GM12878 (cell line): ENCODE measurements at regions not wholly inside any gene's neighbourhood (a gene's known extent, or its start where the extent isn't known, plus 50 kb on each side); places are given as distances from the start of the nearest gene placed in this dataset.

Experiments
- ATAC-seq: fragments of 200-7000 bp; cut with Tn5 transposase; 3 replicates; pipeline ENCODE4 v1.9.1; 2020; ENCODE audit warnings: mild to moderate bottlenecking, moderate library complexity
- BruUV-seq: library from RNA; stranded (reverse); fragments of 400-500 nt; replicated peaks from 2 replicates; lab custom pipeline; 2021; lab: Mats Ljungman, UMichigan
- CTCF ChIA-PET: fragments of 300-600 bp; sonication (Branson Sonifier 250); formaldehyde crosslinking; extraction: SDS; loops from one replicate; lab custom pipeline; 2021; ENCODE audit warnings: inconsistent platforms; lab: Yijun Ruan, JAX
- POLR2A ChIA-PET: fragments of 350-600 bp; formaldehyde crosslinking; extraction: SDS; loops from one replicate; lab custom pipeline; 2021; ENCODE audit warnings: inconsistent platforms; lab: Charles Lee
- RAD21 ChIA-PET: fragments of 300-600 bp; sonication (Branson Sonifier 250); formaldehyde crosslinking; loops from one replicate; lab custom pipeline; 2023; ENCODE audit warnings: antibody characterized with exemption; ENCODE audit not compliant: unreplicated experiment; lab: Charles Lee
- SMC1A ChIA-PET: fragments of 300-600 bp; sonication (Branson Sonifier 250); formaldehyde crosslinking; loops from one replicate; lab custom pipeline; 2023; ENCODE audit not compliant: unreplicated experiment, uncharacterized antibody; lab: Charles Lee
- DNase-seq: peaks from one replicate; pipeline ENCODE4 v3.0.0-alpha.2; 2011; ENCODE audit warnings: low read depth, low spot score
- FAIRE-seq: peaks from 3 replicates; lab custom pipeline; 2011; peaks lifted over from hg19 to GRCh38; lab: Jason Lieb, UNC
- H2AFZ ChIP-seq: 2 replicates; pipeline ENCODE4 v1.6.0; 2011; ENCODE audit warnings: low read depth, low read length, control low read depth; ENCODE audit not compliant: control insufficient read depth
- H3K27ac ChIP-seq: 2 replicates; pipeline ENCODE4 v1.5.1; 2011; ENCODE audit warnings: control low read depth; ENCODE audit not compliant: control insufficient read depth, insufficient read depth
- H3K27me3 ChIP-seq, 2 experiments: replicated peaks in 1 of 2; 2 replicates each; pipeline versions ENCODE4 v1.6.0 to v1.6.1; 2011; ENCODE audit warnings: low read length in 1 of 2; ENCODE audit not compliant: control insufficient read depth in 2 of 2, insufficient read depth in 2 of 2
- H3K36me3 ChIP-seq, 2 experiments: 2 replicates each; pipeline ENCODE4 v1.5.1; 2011; ENCODE audit warnings: low read length in 1 of 2; ENCODE audit not compliant: control insufficient read depth in 2 of 2, insufficient read depth in 2 of 2
- H3K4me1 ChIP-seq: 2 replicates; pipeline ENCODE4 v1.6.1; 2011; ENCODE audit warnings: mild to moderate bottlenecking, low read length, moderate library complexity, mixed read lengths; ENCODE audit not compliant: control insufficient read depth, insufficient read depth
- H3K4me2 ChIP-seq: 2 replicates; pipeline ENCODE4 v1.6.0; 2011; ENCODE audit warnings: control low read depth; ENCODE audit not compliant: control insufficient read depth, insufficient read depth
- H3K4me3 ChIP-seq: fragments of 200-600 bp; sonication (generic); 2 replicates; pipeline ENCODE4 v1.5.1; 2016
- H3K79me2 ChIP-seq: 2 replicates; pipeline ENCODE4 v1.6.0; 2011; ENCODE audit warnings: low read length; ENCODE audit not compliant: control insufficient read depth, insufficient read depth
- H3K9ac ChIP-seq: 2 replicates; pipeline ENCODE4 v1.8.0; 2011; ENCODE audit warnings: low read length, control low read depth, mixed read lengths; ENCODE audit not compliant: control insufficient read depth, insufficient read depth
- H3K9me3 ChIP-seq: replicated peaks from 3 replicates; pipeline ENCODE4 v1.5.1; 2011; ENCODE audit warnings: mild to moderate bottlenecking, low read length; ENCODE audit not compliant: control insufficient read depth, insufficient read depth
- H4K20me1 ChIP-seq: 2 replicates; pipeline ENCODE4 v1.6.0; 2011; ENCODE audit not compliant: control insufficient read depth, insufficient read depth
- EED ChIP-seq: sonication (generic); IDR thresholded peaks from 2 replicates; pipeline ENCODE4 v1.6.1; 2016; ENCODE audit warnings: antibody characterized with exemption, low read depth
- EP300 ChIP-seq, 2 experiments: fragments of 150-350 bp in 1 of 2; IDR thresholded peaks; 2 replicates each; pipeline ENCODE4 v1.6.1; 2011 to 2012; ENCODE audit warnings: low read depth in 2 of 2, low read length in 2 of 2, borderline replicate concordance in 1 of 2, improper control_type of control experiment in 1 of 2, inconsistent platforms in 1 of 2; ENCODE audit not compliant: control insufficient read depth in 1 of 2
- HDAC2 ChIP-seq: fragments of 200-600 bp; sonication (generic); IDR thresholded peaks from 2 replicates; pipeline ENCODE4 v1.6.1; 2017
- KAT2A ChIP-seq: conservative IDR thresholded peaks from 2 replicates; pipeline ENCODE4 v1.6.1; 2011; ENCODE audit warnings: low read depth, low read length; ENCODE audit not compliant: control insufficient read depth
- MEF2A ChIP-seq: IDR thresholded peaks from 2 replicates; pipeline ENCODE4 v1.6.1; 2011; ENCODE audit warnings: low read depth, mild to moderate bottlenecking, low read length, moderate library complexity; ENCODE audit not compliant: insufficient read depth
- MYB ChIP-seq: fragments of 150-350 bp; IDR thresholded peaks from 2 replicates; pipeline ENCODE4 v1.6.1; 2014; ENCODE audit warnings: mild to moderate bottlenecking, low read depth, low read length, borderline replicate concordance
- PML ChIP-seq: IDR thresholded peaks from 2 replicates; pipeline ENCODE4 v1.6.1; 2012; ENCODE audit warnings: low read length, inconsistent platforms
- RCOR1 ChIP-seq: conservative IDR thresholded peaks from 2 replicates; pipeline ENCODE4 v1.6.1; 2012; ENCODE audit warnings: low read depth, low read length, improper control_type of control experiment
- RUNX3 ChIP-seq: IDR thresholded peaks from 2 replicates; pipeline ENCODE4 v1.6.1; 2012; ENCODE audit warnings: low read length, inconsistent platforms
- SIX5 ChIP-seq: IDR thresholded peaks from 2 replicates; pipeline ENCODE4 v1.6.1; 2011; ENCODE audit warnings: mild to moderate bottlenecking, low read depth, low read length, moderate library complexity; ENCODE audit not compliant: severe bottlenecking
- TCF3 ChIP-seq: IDR thresholded peaks from 2 replicates; pipeline ENCODE4 v1.6.1; 2012; ENCODE audit warnings: low read depth, mild to moderate bottlenecking, low read length, borderline replicate concordance; ENCODE audit not compliant: insufficient read depth
- WGBS: methylation state at CpG from one replicate; pipeline ENCODE4 v1.1.6; 2016; ENCODE audit warnings: low lambda C conversion rate; ENCODE audit not compliant: insufficient replicate concordance, insufficient coverage; ENCODE audit errors: missing lambda C conversion rate; 5-methylcytosine and 5-hydroxymethylcytosine counted together
- in situ Hi-C: fragments of 300-500 bp; cut with MboI; formaldehyde crosslinking; loops from 9 replicates; pipeline ENCODE4 v1.14.3; 2018; ENCODE audit warnings: mixed read lengths
- intact Hi-C: fragments of 100-400 bp; cut with micrococcal nuclease; formaldehyde crosslinking; loops from one replicate; pipeline ENCODE4 v1.14.2; 2022; ENCODE audit not compliant: unreplicated experiment
- TF ChIP-seq, protein P1 (sequence below): fragments of 450-650 bp; conservative IDR thresholded peaks from 2 replicates; pipeline ENCODE4 v1.6.1; 2017; ENCODE audit warnings: mild to moderate bottlenecking, moderate library complexity
- TF ChIP-seq, protein P2 (sequence below): fragments of 450-650 bp; formaldehyde crosslinking; IDR thresholded peaks from 2 replicates; pipeline ENCODE4 v1.5.0; 2022; ENCODE audit warnings: mild to moderate bottlenecking, missing genetic modification characterization
- TF ChIP-seq, protein P3 (sequence below): IDR thresholded peaks from 2 replicates; pipeline ENCODE4 v1.6.1; 2011; ENCODE audit warnings: low read depth, mild to moderate bottlenecking, low read length, moderate library complexity, borderline replicate concordance; ENCODE audit errors: extremely low read depth

- Histone ChIP-seq H3K4me2 (no peak overlapping the region), H3K27ac (no peak overlapping the region), H4K20me1 (no peaks in the 10 kb centered on the region), H3K4me3 (no peak overlapping the region), H3K9me3 (no peaks in the 10 kb centered on the region; the same call in 2 of the 3 replicates), H3K36me3 (no peaks in the 10 kb centered on the region), H3K79me2 (no peaks in the 10 kb centered on the region), H3K9ac (no peak overlapping the region), H3K4me1 (no peaks in the 10 kb centered on the region), H3K27me3 (no peaks in the 10 kb centered on the region), H2AFZ (no peak overlapping the region)
- RAD21 ChIA-PET = no interaction called here
- CTCF ChIA-PET = interaction anchor here (1.2 kb wide), 1 partner anchor 9 kb away, joined by 4 read pairs; no protein-coding TSS in a partner anchor
- POLR2A ChIA-PET = no interaction called here
- no TSS peak for BruUV-seq
- no peak for ATAC-seq
- in situ Hi-C loops (no loop called here), intact Hi-C loops (no loop called here)
- DNase-seq = no peak
- FAIRE-seq = no peak
- SMC1A ChIA-PET = no interaction called here
- 86% methylated on average over 5 of the region's 5 CpGs for WGBS
- TF ChIP-seq, protein P1, sequence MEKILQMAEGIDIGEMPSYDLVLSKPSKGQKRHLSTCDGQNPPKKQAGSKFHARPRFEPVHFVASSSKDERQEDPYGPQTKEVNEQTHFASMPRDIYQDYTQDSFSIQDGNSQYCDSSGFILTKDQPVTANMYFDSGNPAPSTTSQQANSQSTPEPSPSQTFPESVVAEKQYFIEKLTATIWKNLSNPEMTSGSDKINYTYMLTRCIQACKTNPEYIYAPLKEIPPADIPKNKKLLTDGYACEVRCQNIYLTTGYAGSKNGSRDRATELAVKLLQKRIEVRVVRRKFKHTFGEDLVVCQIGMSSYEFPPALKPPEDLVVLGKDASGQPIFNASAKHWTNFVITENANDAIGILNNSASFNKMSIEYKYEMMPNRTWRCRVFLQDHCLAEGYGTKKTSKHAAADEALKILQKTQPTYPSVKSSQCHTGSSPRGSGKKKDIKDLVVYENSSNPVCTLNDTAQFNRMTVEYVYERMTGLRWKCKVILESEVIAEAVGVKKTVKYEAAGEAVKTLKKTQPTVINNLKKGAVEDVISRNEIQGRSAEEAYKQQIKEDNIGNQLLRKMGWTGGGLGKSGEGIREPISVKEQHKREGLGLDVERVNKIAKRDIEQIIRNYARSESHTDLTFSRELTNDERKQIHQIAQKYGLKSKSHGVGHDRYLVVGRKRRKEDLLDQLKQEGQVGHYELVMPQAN = no peak
- TF ChIP-seq EP300 (IDR thresholded peaks at IDR 0.05; ENCODE audit: borderline replicate concordance in 1 of 2, control insufficient read depth in 1 of 2, low read depth in 2 of 2, low read length in 2 of 2) = no peak
- no peak for TF ChIP-seq MYB
- TF ChIP-seq PML = no peak
- TF ChIP-seq EED = no peak
- no peak for TF ChIP-seq KAT2A
- TF ChIP-seq RUNX3 = no peak
- TF ChIP-seq SIX5 = no peak
- TF ChIP-seq, protein P2, sequence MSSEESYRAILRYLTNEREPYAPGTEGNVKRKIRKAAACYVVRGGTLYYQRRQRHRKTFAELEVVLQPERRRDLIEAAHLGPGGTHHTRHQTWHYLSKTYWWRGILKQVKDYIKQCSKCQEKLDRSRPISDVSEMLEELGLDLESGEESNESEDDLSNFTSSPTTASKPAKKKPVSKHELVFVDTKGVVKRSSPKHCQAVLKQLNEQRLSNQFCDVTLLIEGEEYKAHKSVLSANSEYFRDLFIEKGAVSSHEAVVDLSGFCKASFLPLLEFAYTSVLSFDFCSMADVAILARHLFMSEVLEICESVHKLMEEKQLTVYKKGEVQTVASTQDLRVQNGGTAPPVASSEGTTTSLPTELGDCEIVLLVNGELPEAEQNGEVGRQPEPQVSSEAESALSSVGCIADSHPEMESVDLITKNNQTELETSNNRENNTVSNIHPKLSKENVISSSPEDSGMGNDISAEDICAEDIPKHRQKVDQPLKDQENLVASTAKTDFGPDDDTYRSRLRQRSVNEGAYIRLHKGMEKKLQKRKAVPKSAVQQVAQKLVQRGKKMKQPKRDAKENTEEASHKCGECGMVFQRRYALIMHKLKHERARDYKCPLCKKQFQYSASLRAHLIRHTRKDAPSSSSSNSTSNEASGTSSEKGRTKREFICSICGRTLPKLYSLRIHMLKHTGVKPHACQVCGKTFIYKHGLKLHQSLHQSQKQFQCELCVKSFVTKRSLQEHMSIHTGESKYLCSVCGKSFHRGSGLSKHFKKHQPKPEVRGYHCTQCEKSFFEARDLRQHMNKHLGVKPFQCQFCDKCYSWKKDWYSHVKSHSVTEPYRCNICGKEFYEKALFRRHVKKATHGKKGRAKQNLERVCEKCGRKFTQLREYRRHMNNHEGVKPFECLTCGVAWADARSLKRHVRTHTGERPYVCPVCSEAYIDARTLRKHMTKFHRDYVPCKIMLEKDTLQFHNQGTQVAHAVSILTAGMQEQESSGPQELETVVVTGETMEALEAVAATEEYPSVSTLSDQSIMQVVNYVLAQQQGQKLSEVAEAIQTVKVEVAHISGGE = no peak
- TF ChIP-seq TCF3 = no peak
- no peak for TF ChIP-seq HDAC2
- TF ChIP-seq RCOR1 = no peak
- TF ChIP-seq, protein P3, sequence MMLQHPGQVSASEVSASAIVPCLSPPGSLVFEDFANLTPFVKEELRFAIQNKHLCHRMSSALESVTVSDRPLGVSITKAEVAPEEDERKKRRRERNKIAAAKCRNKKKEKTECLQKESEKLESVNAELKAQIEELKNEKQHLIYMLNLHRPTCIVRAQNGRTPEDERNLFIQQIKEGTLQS = no peak
- no peak for TF ChIP-seq MEF2A
Observed at GRCh38 chr1:224058303-224058702, 55.6 kb upstream of the FBXO28 start.
